Heart right ventricle (tissue), 16 donors: ENCODE measurements at regions not wholly inside any gene's neighbourhood (a gene's known extent, or its start where the extent isn't known, plus 50 kb on each side); places are given as distances from the start of the nearest gene placed in this dataset.
A peak's percentile ranks its signal among the peaks of the same experiment; 100 is the strongest.

Source experiments
- ATAC-seq, 8 donors: fragments of 200-7000 bp; cut with Tn5 transposase; one replicate each; pipeline ENCODE4 v1.9.1; 2020; ENCODE audit warnings: mild to moderate bottlenecking in 8 of 8, moderate library complexity in 8 of 8, moderate number of reproducible peaks in 1 of 8
- DNase-seq, 2 donors: peaks; one replicate each; pipeline ENCODE4 v3.0.0-alpha.2; 2020
- H3K27ac ChIP-seq, 10 donors: fragments of 200-600 bp; sonication (generic) in 2 of 10; one replicate each; pipeline versions ENCODE4 v1.5.0 to v1.8.0; 2020 to 2022; ENCODE audit warnings: mild to moderate bottlenecking in 3 of 10
- H3K27me3 ChIP-seq, 7 donors: fragments of 200-600 bp; one replicate each; pipeline ENCODE4 v1.8.0; 2021 to 2022; ENCODE audit warnings: mild to moderate bottlenecking in 2 of 7
- H3K36me3 ChIP-seq, 9 donors: fragments of 200-600 bp; sonication (generic) in 1 of 9; one replicate each; pipeline versions ENCODE4 v1.5.0 to v1.8.0; 2020 to 2022; ENCODE audit warnings: mild to moderate bottlenecking in 2 of 9
- H3K4me1 ChIP-seq, 9 donors: fragments of 200-600 bp; sonication (generic) in 1 of 9; one replicate each; pipeline versions ENCODE4 v1.5.0 to v1.8.0; 2020 to 2022; ENCODE audit warnings: mild to moderate bottlenecking in 4 of 9
- H3K4me3 ChIP-seq, 10 donors: fragments of 200-600 bp; sonication (generic) in 2 of 10; one replicate each; pipeline versions ENCODE4 v1.5.0 to v1.8.0; 2020 to 2022; ENCODE audit warnings: mild to moderate bottlenecking in 7 of 10, moderate library complexity in 2 of 10
- H3K9me3 ChIP-seq, 11 donors: fragments of 200-600 bp in 10 of 11; sonication (generic) in 2 of 11; one replicate each; pipeline versions ENCODE4 v1.5.0 to v1.8.0; 2013 to 2022; ENCODE audit warnings: mild to moderate bottlenecking in 2 of 11, control low read depth in 1 of 11, moderate library complexity in 1 of 11
- WGBS, 2 donors: extraction: QIAGEN DNeasy Blood & Tissue Kit; methylation state at CpG; one replicate each; pipeline ENCODE4 v1.1.7; 2013; ENCODE audit warnings: inconsistent platforms in 1 of 2; 5-methylcytosine and 5-hydroxymethylcytosine counted together
- intact Hi-C, 10 donors: fragments of 100-400 bp; cut with DNase I; formaldehyde crosslinking; loops; one replicate each; pipeline versions ENCODE4 v1.11.1 to v1.14.2; 2022
- TF ChIP-seq, protein P1 (sequence below), 9 donors: fragments of 200-600 bp; sonication (generic) in 2 of 9; IDR thresholded peaks; one replicate each; pipeline versions ENCODE4 v1.5.0 to v1.8.0; 2021 to 2022; ENCODE audit warnings: antibody characterized with exemption in 9 of 9, mild to moderate bottlenecking in 5 of 9, moderate library complexity in 1 of 9
- donor health status: Arrhythmogenic right ventricular cardiomyopathy.
- donor health status: ischemic (EF 13 %, LVEDD 7.1; RV severe dilation, severe dysfunction).
- donor health status: healthy with polysubstance abuse.
- donor health status: DM: no; HTN: yes; CAD: no.
- donor health status: DM: no; HTN: no; CAD: no.
- donor health status: ischemic (EF 25% LVEDD 6.9; RV normal size, moderate dysfunction).
- donor health status: ischemic (EF 25% LVEDD 5.7; RV mildly dilated, moderate dysfunction).
- donor health status: healthy.
- donor health status: DM: yes; HTN: yes; CAD: no.
- donor health status: Ischemic cardiomyopathy.
- donor health status: ischemic (EF 35%, LVEDD 5.7; RV mildly dilated, moderate dysfunction).
- donor health status: nonischemic (EF 11% LVEDD 7.7; RV severe dilation, severe dysfunction).
- donor health status: DM: yes; HTN: yes; CAD: no.
- donor health status: PGD.
- donor health status: ischemic (EF 29% LVEDD 5.4; RV normal size, mild dysfunction).
- donor health status: nonischemic (EF 23%, LVEDD 6.1; RV moderate dilation, normal function).

GRCh38 chr12:115828168-115828567 is 449.3 kb downstream of the MED13L start:
- ATAC-seq (no peak), DNase-seq (no peak)
- Histone ChIP-seq H3K27ac (no peak overlapping the region), H3K4me3 (no peak overlapping the region), H3K27me3 (no peaks in the 10 kb centered on the region), H3K4me1 (no peaks in the 10 kb centered on the region), H3K9me3 (peaks cover 0 to 12% (median 3%) of the 10 kb centered on the region in 11 donors), H3K36me3 (no peaks in the 10 kb centered on the region)
- 48 to 56% methylated on average over 4 of the region's 4 CpGs for WGBS, 2 donors
- intact Hi-C loops: no loop called here
- TF ChIP-seq, protein P1, sequence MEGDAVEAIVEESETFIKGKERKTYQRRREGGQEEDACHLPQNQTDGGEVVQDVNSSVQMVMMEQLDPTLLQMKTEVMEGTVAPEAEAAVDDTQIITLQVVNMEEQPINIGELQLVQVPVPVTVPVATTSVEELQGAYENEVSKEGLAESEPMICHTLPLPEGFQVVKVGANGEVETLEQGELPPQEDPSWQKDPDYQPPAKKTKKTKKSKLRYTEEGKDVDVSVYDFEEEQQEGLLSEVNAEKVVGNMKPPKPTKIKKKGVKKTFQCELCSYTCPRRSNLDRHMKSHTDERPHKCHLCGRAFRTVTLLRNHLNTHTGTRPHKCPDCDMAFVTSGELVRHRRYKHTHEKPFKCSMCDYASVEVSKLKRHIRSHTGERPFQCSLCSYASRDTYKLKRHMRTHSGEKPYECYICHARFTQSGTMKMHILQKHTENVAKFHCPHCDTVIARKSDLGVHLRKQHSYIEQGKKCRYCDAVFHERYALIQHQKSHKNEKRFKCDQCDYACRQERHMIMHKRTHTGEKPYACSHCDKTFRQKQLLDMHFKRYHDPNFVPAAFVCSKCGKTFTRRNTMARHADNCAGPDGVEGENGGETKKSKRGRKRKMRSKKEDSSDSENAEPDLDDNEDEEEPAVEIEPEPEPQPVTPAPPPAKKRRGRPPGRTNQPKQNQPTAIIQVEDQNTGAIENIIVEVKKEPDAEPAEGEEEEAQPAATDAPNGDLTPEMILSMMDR (IDR thresholded peaks at IDR 0.05): no peak

GRCh38 chr12:115824936-115825602 is 452.4 kb downstream of the MED13L start:
- no peaks in the 10 kb centered on the region for H3K4me1 ChIP-seq
- intact Hi-C loops: no loop called here
- H3K9me3 ChIP-seq: peaks cover 0 to 12% (median 3%) of the 10 kb centered on the region in 11 donors
- no peak for ATAC-seq
- TF ChIP-seq, protein P1 (IDR thresholded peaks at IDR 0.05): no peak
- peaks cover 0 to 4% (median 0%) of the 10 kb centered on the region in 7 donors for H3K27me3 ChIP-seq
- DNase-seq: no peak
- 82 to 91% methylated on average over 4 of the region's 4 CpGs for WGBS, 2 donors
- H3K36me3 ChIP-seq: no peaks in the 10 kb centered on the region
- no peak overlapping the region for H3K27ac ChIP-seq
- no peak overlapping the region for H3K4me3 ChIP-seq

DNA sequence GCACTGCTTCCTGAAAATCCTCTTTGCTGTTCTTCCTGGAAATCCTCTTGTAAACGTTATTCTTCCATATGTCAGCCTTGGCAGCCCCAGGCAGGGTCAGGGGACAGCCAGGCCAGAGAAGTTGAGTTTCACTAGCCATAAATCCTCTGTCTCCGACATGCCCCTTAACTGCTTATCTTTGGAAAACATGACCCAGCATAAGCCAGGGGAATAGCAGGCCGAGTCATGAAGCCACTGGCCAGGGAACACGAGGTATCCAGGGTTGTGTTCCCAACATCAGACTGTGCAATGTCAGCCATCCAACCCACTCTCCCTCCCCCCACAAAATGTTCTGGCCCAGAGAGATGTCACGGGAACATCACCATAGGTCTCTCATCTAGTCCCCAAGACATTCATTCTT is 453.9 kb downstream of the MED13L start:
- H3K4me3 ChIP-seq: no peak overlapping the region
- H3K27ac ChIP-seq: no peak overlapping the region
- peaks cover 0 to 12% (median 3%) of the 10 kb centered on the region in 11 donors for H3K9me3 ChIP-seq
- DNase-seq (no peak), ATAC-seq (peak in 2 of 8 donors; percentile 51 to 57)
- no peaks in the 10 kb centered on the region for H3K4me1 ChIP-seq
- peaks cover 0 to 4% (median 0%) of the 10 kb centered on the region in 7 donors for H3K27me3 ChIP-seq
- TF ChIP-seq, protein P1 (IDR thresholded peaks at IDR 0.05): no peak
- intact Hi-C loops: no loop called here
- H3K36me3 ChIP-seq: no peaks in the 10 kb centered on the region
- 42 to 57% methylated on average over 5 of the region's 5 CpGs for WGBS, 2 donors

DNA sequence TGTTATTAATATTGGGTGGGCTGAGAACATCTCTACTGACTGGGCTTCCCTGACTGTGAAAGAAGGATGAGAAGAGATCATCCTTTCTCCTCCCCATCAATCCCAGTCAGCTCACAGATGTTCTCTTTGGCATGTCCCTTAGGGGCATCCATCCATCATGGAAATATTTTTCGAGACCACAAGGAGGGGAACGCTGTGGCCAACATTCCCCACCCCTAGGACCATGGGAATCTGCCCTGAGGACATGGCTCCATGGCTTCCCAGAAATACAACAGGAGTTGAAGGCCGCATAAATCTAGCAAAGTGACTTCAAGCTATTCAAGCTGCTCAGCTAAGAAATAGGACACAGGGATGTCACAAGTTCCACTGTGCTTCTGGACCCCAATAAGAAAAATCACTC is 456.8 kb downstream of the MED13L start:
- TF ChIP-seq, protein P1 (IDR thresholded peaks at IDR 0.05): no peak
- H3K27ac ChIP-seq: no peak overlapping the region
- peaks cover 0 to 12% (median 3%) of the 10 kb centered on the region in 11 donors for H3K9me3 ChIP-seq
- intact Hi-C loops: no loop called here
- WGBS, 2 donors: 65 to 67% methylated on average over 3 of the region's 3 CpGs
- DNase-seq (no peak), ATAC-seq (no peak)
- no peak overlapping the region for H3K4me3 ChIP-seq
- no peaks in the 10 kb centered on the region for H3K36me3 ChIP-seq
- H3K27me3 ChIP-seq: peaks cover 0 to 13% (median 0%) of the 10 kb centered on the region in 7 donors
- no peaks in the 10 kb centered on the region for H3K4me1 ChIP-seq
